Activated CD4-positive, alpha-beta T cell treated with anti-CD3 and anti-CD28 coated beads, Interleukin-2, amount 10 ng/mL, durations not matched to agents 7 days and 5 days (primary cell): ENCODE measurements at regions not wholly inside any gene's neighbourhood (a gene's known extent, or its start where the extent isn't known, plus 50 kb on each side); places are given as distances from the start of the nearest gene placed in this dataset.

ENCODE experiments used
- CTCF ChIA-PET: fragments of 350-600 bp; sonication (Branson Sonifier 250); formaldehyde crosslinking; loops from one replicate; lab custom pipeline; 2021; ENCODE audit warnings: antibody characterized with exemption; lab: Charles Lee
- POLR2A ChIA-PET: fragments of 350-600 bp; sonication (Branson Sonifier 250); formaldehyde crosslinking; loops from one replicate; lab custom pipeline; 2021; ENCODE audit warnings: antibody characterized with exemption; lab: Charles Lee
- DNase-seq: peaks from one replicate; pipeline ENCODE4 v3.0.0-alpha.2; 2020
- H3K27ac Mint-ChIP-seq: one replicate; pipeline ENCODE4 v1.8.0; 2021; ENCODE audit warnings: mild to moderate bottlenecking, moderate library complexity, mixed read lengths
- H3K27me3 Mint-ChIP-seq: one replicate; pipeline ENCODE4 v1.8.0; 2021; ENCODE audit warnings: mixed read lengths
- H3K36me3 Mint-ChIP-seq: one replicate; pipeline ENCODE4 v1.8.0; 2021; ENCODE audit warnings: low read depth, mixed read lengths
- H3K4me1 Mint-ChIP-seq: one replicate; pipeline ENCODE4 v1.8.0; 2021; ENCODE audit warnings: mixed read lengths
- H3K4me3 Mint-ChIP-seq: one replicate; pipeline ENCODE4 v1.8.0; 2021; ENCODE audit warnings: mild to moderate bottlenecking, moderate library complexity, mixed read lengths
- H3K9me3 Mint-ChIP-seq: one replicate; pipeline ENCODE4 v1.8.0; 2021; ENCODE audit warnings: mixed read lengths

DNA sequence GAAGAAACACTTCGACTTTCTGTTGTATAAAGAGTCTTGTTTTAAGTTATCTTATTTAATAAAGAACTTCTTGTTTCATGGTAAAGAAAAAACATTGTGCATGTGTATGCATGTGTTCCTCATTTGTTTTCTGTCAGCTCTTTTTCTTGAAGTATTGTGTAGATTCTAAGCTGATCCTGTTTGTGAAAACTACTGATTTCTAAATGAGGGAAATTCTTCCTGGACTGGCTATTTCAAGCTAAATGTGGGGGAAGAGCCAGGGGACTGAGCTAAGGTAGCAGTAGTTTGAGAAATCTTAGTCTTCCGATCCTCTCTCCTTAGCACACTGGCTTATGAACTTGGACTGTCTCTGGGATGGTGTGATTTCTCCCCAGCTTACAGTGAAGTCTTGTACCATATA is 56.4 kb upstream of the RBMS1 start:
- Mint-ChIP-seq H3K27ac (no peak overlapping the region), H3K9me3 (peaks cover 1% of the 10 kb centered on the region), H3K4me1 (no peaks in the 10 kb centered on the region), H3K36me3 (no peaks in the 10 kb centered on the region), H3K27me3 (no peaks in the 10 kb centered on the region), H3K4me3 (no peak overlapping the region)
- POLR2A ChIA-PET = no interaction called here
- DNase-seq = no peak
- CTCF ChIA-PET = interaction anchor here (1.0 to 1.4 kb wide), 2 partner anchors 17 to 139 kb away, joined by 3 to 4 read pairs; no protein-coding TSS in a partner anchor

DNA sequence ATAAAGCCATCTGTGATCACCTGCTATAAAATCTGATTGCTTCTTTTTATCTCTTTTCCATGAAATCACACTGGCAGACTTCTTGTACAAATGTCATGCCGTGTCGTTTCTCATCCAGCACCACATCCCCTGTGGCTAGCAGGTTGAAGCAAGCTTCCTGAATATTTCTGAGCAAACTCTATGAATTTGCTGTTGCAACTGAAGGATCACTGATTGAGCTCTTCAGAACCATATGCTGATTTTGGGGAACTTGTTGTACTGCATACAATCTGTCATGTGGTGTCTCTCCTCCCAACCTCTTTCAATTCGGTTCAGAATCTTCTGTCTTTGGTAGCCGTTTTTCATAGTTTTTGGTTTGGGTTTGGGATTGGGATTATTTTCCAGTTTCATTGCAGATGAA is 57.7 kb upstream of the RBMS1 start:
- Mint-ChIP-seq H3K36me3 (no peaks in the 10 kb centered on the region), H3K9me3 (peaks cover 7% of the 10 kb centered on the region), H3K27ac (no peak overlapping the region), H3K27me3 (no peaks in the 10 kb centered on the region), H3K4me3 (no peak overlapping the region), H3K4me1 (no peaks in the 10 kb centered on the region)
- POLR2A ChIA-PET = no interaction called here
- CTCF ChIA-PET = interaction anchor here (1.4 kb wide), 1 partner anchor 18 kb away, joined by 4 read pairs; no protein-coding TSS in a partner anchor
- DNase-seq = no peak

DNA sequence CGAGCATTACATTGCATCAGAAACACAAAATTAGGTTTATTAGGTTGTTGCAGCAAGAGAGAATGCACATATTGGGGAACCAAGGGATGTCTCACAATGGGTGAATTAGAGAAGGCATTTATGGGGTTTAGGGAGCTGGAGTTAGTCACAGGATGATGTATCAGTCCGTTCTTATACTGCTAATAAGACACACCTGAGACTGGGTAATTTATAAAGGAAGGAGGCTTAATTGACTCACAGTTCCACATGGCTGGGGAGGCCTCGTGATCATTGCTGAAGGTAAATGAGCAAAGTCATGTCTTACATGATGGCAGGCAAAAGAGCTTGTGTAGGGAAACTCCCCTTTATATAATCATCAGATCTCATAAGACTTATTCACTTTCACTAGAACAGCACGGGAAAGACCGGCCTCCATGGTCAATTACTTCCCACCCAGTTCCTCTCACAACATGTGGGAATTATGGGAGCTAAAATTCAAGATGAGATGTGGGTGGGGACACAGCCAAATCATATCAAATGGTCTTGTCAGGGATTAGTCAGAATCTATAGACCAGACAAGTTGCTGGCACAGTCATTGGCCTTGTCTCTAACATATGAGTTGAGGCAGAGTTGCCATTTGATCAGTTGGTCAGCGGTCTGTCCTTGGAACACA is 61.9 kb upstream of the RBMS1 start:
- Mint-ChIP-seq H3K9me3 (peaks cover 16% of the 10 kb centered on the region), H3K4me1 (no peaks in the 10 kb centered on the region), H3K4me3 (no peak overlapping the region), H3K27ac (no peak overlapping the region), H3K36me3 (no peaks in the 10 kb centered on the region), H3K27me3 (no peaks in the 10 kb centered on the region)
- CTCF ChIA-PET = no interaction called here
- DNase-seq = no peak
- POLR2A ChIA-PET = no interaction called here

DNA sequence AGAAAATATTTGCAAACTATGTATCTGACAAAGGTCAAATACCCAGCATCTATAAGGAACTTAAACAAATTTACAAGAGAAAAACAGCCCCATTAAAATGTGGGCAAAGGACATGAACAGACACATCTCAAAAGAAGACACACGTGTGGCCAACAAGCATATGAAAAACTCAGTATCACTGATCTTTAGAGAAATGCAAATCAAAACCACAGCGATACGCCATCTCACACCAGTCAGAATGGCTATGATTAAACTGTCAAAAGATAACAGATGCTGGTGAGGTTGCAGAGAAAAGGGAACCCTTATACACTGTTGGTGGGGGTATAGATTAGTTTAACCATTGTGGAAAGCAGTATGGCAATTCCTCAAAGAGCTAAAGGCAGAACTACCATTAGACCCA is 64.3 kb upstream of the RBMS1 start:
- Mint-ChIP-seq H3K27me3 (no peaks in the 10 kb centered on the region), H3K4me1 (no peaks in the 10 kb centered on the region), H3K4me3 (no peak overlapping the region), H3K27ac (no peak overlapping the region), H3K36me3 (no peaks in the 10 kb centered on the region), H3K9me3 (peaks cover 16% of the 10 kb centered on the region)
- no peak for DNase-seq
- ChIA-PET POLR2A (no interaction called here), CTCF (no interaction called here)

DNA sequence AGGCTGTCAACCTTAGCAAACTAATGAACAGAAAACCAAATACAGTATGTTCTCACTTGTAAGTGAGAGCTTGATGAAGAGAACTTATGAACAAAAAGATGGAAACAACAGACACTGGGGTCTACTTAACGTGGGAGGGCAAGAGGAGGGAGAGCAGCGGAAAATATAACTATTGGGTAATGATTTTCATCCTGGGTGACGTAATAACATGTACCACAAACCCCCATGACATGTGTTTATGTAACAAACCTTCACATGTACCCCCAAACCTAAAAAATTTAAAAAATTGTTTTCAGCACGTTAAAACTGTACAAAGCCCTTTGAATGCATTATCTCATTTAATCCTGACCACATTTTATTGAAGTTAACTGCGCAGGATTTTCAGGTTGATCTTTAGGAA is 64.9 kb upstream of the RBMS1 start:
- no peaks in the 10 kb centered on the region for H3K27me3 Mint-ChIP-seq
- no peak overlapping the region for H3K4me3 Mint-ChIP-seq
- DNase-seq = no peak
- ChIA-PET CTCF (no interaction called here), POLR2A (no interaction called here)
- no peaks in the 10 kb centered on the region for H3K36me3 Mint-ChIP-seq
- H3K9me3 Mint-ChIP-seq = peaks cover 16% of the 10 kb centered on the region
- no peaks in the 10 kb centered on the region for H3K4me1 Mint-ChIP-seq
- no peak overlapping the region for H3K27ac Mint-ChIP-seq

DNA sequence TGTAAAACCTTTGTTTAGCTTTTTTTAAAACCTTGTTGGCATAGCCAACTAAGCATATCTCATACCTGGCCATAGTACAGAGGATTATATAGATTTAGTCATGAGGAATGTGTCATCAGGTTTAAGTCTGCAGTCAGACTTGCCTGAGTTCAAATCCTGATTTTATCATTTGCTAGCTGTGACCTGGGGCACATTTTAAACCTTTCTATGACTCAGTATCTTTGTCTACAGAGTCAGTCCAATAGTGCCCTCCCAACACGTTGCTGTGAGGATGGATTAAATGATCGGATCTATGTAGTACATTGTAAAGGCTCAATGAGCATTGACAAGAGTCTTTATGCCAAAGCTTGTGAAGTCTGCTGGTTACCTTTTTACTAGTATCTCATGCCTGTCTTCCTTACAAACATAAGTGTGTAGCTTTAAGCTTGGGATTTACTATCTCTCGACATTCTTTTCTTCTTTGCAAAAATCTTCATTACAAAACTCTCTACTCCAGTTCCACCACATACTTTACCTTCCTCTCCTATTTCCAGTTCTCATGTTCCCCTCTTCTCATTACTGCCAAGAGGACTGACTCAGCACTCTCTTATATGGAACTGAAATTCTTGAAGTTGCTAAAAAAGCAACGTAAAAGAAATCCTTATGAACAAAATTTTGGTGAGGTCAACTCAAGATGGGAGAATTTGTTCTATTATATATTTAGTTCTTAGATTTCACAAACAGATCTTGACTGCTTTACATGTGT is 68.1 kb upstream of the RBMS1 start:
- no peaks in the 10 kb centered on the region for H3K27me3 Mint-ChIP-seq
- peaks cover 1% of the 10 kb centered on the region for H3K4me1 Mint-ChIP-seq
- no peak for DNase-seq
- peaks cover 7% of the 10 kb centered on the region for H3K9me3 Mint-ChIP-seq
- ChIA-PET CTCF (no interaction called here), POLR2A (no interaction called here)
- H3K36me3 Mint-ChIP-seq = no peaks in the 10 kb centered on the region
- no peak overlapping the region for H3K4me3 Mint-ChIP-seq
- no peak overlapping the region for H3K27ac Mint-ChIP-seq

DNA sequence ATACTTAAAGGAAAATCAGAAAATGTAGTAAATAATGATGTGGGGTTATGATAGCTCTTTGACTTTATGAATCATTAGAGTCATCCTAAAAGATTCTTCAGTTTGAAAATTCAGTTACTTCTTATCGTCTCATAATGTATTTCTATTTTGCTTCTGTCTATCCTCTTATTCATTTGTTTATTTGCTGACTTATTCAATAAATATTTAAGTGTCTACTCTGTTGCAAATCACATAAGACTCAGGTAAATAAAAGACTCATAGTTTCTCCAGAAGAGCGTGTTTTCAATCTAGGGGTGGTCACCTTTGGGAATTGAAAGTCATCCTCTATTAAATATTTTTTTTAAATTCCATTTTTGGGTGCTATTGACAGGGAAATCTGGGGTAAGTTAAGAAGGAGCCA is 69.1 kb upstream of the RBMS1 start:
- no peak overlapping the region for H3K4me3 Mint-ChIP-seq
- POLR2A ChIA-PET = no interaction called here
- H3K36me3 Mint-ChIP-seq = no peaks in the 10 kb centered on the region
- CTCF ChIA-PET = no interaction called here
- no peak overlapping the region for H3K27ac Mint-ChIP-seq
- H3K9me3 Mint-ChIP-seq = peaks cover 2% of the 10 kb centered on the region
- no peak for DNase-seq
- H3K4me1 Mint-ChIP-seq = peaks cover 1% of the 10 kb centered on the region
- H3K27me3 Mint-ChIP-seq = no peaks in the 10 kb centered on the region

DNA sequence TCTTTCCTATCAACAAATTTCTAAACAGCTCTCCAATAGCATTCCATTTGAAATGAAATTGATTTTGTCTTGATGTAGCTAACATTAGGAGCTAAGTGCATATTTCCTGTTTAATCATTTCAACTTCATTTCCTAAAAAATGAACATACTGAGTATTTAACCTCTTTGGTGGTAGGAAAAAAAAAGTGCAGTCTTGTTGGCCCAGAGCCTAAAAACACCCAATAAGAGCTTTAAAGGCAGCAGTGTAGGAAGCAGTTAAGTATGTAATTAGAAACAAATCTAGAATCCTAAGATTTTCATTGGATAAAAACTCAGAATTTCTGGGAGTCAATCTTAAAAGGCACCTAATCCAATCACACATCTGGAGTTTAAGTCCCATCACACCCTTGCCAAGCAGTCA is 71.0 kb upstream of the RBMS1 start:
- DNase-seq = no peak
- Mint-ChIP-seq H3K4me3 (no peak overlapping the region), H3K36me3 (no peaks in the 10 kb centered on the region), H3K27ac (no peak overlapping the region), H3K4me1 (peaks cover 1% of the 10 kb centered on the region), H3K27me3 (no peaks in the 10 kb centered on the region), H3K9me3 (no peaks in the 10 kb centered on the region)
- CTCF ChIA-PET = no interaction called here
- POLR2A ChIA-PET = no interaction called here

DNA sequence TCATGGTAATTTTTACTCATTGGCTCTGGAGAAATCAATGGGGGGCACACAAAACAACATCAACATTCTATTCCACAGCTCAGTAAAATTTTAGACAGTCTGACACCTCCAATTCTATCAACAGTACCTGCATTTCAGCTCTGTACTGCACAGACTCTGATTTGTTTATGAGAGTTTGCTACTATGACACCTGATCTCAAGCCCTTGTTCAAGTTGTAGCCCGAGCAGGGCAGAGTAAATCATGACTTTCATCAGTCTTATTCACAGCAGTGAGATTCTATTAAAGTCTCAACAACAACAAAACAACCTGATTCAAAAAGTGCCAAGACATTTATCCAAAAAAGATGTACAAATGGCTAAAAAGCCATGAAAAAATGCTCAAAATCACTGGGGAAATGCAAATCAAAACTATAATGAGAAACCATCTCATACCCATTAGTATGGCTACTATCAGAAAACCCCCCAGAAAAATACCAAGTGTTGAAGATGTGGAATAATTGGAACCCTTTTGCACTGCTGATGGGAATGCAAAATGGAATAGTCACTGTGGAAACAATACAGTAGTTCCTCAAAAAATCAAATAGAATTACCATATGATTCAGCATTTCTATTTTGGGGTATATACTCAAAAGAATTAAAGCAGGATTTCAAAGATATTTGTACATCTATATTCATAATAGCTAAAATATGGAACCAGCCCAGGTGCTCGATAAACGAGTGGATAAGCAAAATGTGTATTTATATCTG is 71.7 kb upstream of the RBMS1 start:
- no peaks in the 10 kb centered on the region for H3K9me3 Mint-ChIP-seq
- POLR2A ChIA-PET = no interaction called here

DNA sequence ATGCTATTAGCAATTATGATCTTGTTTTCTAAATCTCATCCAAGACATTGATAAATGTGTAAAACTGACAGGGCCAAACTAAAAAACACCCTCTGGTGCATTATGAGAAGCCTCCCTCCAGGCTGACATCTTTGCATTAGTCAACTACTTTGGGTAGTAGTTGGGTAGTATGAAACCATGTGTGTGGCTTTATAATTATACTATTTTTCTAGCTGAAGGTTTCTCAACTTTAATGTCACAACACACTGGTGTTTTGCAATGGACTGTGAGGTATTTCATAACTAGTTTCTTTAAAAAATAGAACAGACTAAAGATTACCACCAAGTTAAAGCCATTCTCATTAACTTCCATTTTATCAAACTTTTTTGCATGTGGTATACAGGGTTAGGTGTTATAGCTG is 73.1 kb upstream of the RBMS1 start:
- ChIA-PET POLR2A (interaction anchor here (0.6 kb wide), 1 partner anchor 22 kb away, joined by 4 read pairs; no protein-coding TSS in a partner anchor), CTCF (no interaction called here)
- no peaks in the 10 kb centered on the region for H3K27me3 Mint-ChIP-seq
- peaks cover 1% of the 10 kb centered on the region for H3K4me1 Mint-ChIP-seq
- no peaks in the 10 kb centered on the region for H3K36me3 Mint-ChIP-seq
- no peak overlapping the region for H3K4me3 Mint-ChIP-seq
- H3K27ac Mint-ChIP-seq = no peak overlapping the region
- no peak for DNase-seq
- H3K9me3 Mint-ChIP-seq = no peaks in the 10 kb centered on the region

More for the DNA sequence above, 71.7 kb upstream of the RBMS1 start:
- Mint-ChIP-seq H3K4me1 (peaks cover 1% of the 10 kb centered on the region), H3K4me3 (no peak overlapping the region), H3K27ac (no peak overlapping the region), H3K36me3 (no peaks in the 10 kb centered on the region), H3K27me3 (no peaks in the 10 kb centered on the region)
- DNase-seq = no peak
- CTCF ChIA-PET = no interaction called here

DNA sequence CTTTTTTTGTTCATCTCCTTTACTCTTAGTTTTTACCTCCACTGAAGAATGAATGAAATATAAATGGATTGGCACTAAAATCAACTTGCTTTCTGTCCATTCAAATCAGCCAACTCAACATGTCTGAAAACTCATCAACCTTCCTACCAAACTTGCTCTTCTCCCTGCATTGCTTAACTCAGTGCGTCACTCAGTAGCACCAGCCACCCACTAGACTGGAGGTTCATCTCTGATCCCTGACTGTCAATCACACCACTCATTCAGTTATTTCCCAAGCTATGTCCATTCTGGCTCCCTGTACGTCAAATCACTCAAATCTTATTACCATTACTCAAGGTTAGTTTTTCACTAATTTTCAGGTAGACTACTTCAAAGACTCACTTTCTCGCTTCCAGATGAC is 75.2 kb upstream of the RBMS1 start:
- no peaks in the 10 kb centered on the region for H3K27me3 Mint-ChIP-seq
- H3K9me3 Mint-ChIP-seq = peaks cover 4% of the 10 kb centered on the region
- POLR2A ChIA-PET = no interaction called here
- peaks cover 1% of the 10 kb centered on the region for H3K4me1 Mint-ChIP-seq
- H3K36me3 Mint-ChIP-seq = peaks cover 1% of the 10 kb centered on the region
- no peak overlapping the region for H3K4me3 Mint-ChIP-seq
- CTCF ChIA-PET = no interaction called here
- no peak for DNase-seq
- H3K27ac Mint-ChIP-seq = no peak overlapping the region

DNA sequence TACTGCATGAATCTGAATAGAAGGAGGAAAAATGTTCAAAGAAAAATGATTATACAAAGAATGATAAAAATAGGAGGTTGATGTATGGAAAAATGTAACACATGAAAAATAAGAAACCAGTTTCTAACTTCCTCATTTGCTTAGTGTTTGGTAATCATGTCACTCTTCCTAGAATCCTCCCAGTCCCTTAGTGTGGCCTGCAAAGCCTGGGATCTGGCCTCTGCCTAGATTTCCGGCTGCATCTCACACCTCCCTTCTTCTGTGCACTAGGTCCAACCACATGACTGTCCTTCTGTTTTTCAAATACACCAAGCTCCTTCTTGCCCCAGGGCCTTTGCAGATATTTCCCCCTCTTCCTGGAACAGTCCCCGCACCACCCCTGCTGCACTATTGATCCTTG is 76.8 kb upstream of the RBMS1 start:
- Mint-ChIP-seq H3K9me3 (peaks cover 4% of the 10 kb centered on the region), H3K4me1 (no peaks in the 10 kb centered on the region), H3K27me3 (no peaks in the 10 kb centered on the region), H3K36me3 (peaks cover 1% of the 10 kb centered on the region), H3K27ac (no peak overlapping the region), H3K4me3 (no peak overlapping the region)
- DNase-seq = no peak
- ChIA-PET POLR2A (no interaction called here), CTCF (no interaction called here)

DNA sequence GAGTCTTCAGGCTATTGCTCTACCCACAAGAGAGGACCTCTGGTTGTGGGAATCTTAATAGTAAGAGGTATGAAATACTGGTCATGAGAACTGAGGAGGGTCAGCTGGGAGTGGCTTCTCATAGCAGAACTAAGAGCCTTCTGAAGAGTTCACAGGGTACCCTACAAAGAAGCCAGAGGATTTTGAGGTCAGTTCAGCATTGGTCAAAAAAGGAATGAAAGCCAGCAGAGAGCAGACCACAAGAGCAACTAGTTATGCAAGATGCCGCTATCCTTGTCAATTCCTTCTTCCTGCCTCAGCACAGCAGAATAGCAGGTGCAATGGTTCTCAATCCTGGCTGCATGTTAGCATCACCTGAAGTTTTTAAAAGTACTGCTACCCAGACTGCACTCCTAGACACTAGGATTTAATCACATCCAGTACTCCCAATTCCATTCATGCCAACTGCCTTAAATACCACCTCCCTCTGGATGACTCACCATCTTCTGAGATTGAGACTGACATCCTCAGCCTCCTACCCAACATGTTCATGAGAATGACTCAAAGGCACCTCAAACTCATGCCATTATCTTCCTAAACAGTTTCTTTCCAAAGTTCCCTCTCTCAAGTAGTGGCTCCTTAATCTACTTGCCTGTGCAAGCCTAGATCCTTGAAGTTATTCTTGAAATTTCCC is 81.0 kb upstream of the RBMS1 start:
- H3K4me1 Mint-ChIP-seq = no peaks in the 10 kb centered on the region
- H3K36me3 Mint-ChIP-seq = peaks cover 1% of the 10 kb centered on the region
- no peak overlapping the region for H3K27ac Mint-ChIP-seq
- peaks cover 7% of the 10 kb centered on the region for H3K9me3 Mint-ChIP-seq
- DNase-seq = no peak
- POLR2A ChIA-PET = no interaction called here
- no peaks in the 10 kb centered on the region for H3K27me3 Mint-ChIP-seq
- H3K4me3 Mint-ChIP-seq = no peak overlapping the region
- CTCF ChIA-PET = no interaction called here
